Adipocyte (in vitro differentiated cells): ENCODE measurements at regions not wholly inside any gene's neighbourhood (a gene's known extent, or its start where the extent isn't known, plus 50 kb on each side); places are given as distances from the start of the nearest gene placed in this dataset.
A peak's percentile ranks its signal among the peaks of the same experiment; 100 is the strongest.

Experiments
- DNase-seq: peaks from one replicate; pipeline ENCODE4 v3.0.0-alpha.2; 2015; ENCODE audit warnings: low read depth
- H3K27me3 ChIP-seq: replicated peaks from 2 replicates; pipeline ENCODE4 v1.7.0; 2013; ENCODE audit warnings: mild to moderate bottlenecking, low read length, moderate library complexity; ENCODE audit not compliant: control insufficient read depth, insufficient read depth
- H3K36me3 ChIP-seq: 2 replicates; pipeline ENCODE4 v1.7.0; 2013; ENCODE audit warnings: low read length, mild to moderate bottlenecking, moderate library complexity; ENCODE audit not compliant: control insufficient read depth, insufficient read depth, severe bottlenecking
- H3K4me1 ChIP-seq: 2 replicates; pipeline ENCODE4 v1.7.0; 2013; ENCODE audit warnings: mild to moderate bottlenecking, low read length, moderate library complexity; ENCODE audit not compliant: control insufficient read depth, insufficient read depth
- H3K4me3 ChIP-seq: 2 replicates; pipeline ENCODE4 v1.7.0; 2013; ENCODE audit warnings: mild to moderate bottlenecking, low read length, moderate library complexity
- H3K9ac ChIP-seq: 2 replicates; pipeline ENCODE4 v1.7.0; 2013; ENCODE audit warnings: mild to moderate bottlenecking, low read length, moderate library complexity
- H3K9me3 ChIP-seq: 2 replicates; pipeline ENCODE4 v1.7.0; 2013; ENCODE audit warnings: mild to moderate bottlenecking, low read length, moderate library complexity; ENCODE audit not compliant: control insufficient read depth

DNA sequence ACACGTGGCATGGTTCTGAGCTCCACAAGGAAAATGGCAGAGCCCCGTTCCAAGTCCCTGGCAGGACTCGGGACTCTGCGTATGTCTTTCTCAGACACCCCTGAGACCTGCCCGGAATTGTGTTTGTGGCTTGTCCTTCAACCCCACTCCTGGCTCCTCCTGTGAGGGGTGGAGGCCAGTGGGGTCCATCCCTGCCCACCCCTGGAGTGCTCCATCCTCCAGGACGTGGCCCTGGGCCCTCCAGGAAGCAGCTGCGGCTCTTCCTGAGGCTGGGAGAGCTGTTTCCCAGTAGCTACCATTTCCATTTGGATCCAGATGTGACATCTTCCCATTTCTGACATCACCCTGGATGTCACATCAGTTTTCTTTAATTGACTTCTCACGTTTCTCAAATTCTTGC lies 118.7 kb upstream of the C1QTNF9B start:
- no peak for DNase-seq
- H3K36me3 ChIP-seq = no peaks in the 10 kb centered on the region
- no peaks in the 10 kb centered on the region for H3K4me1 ChIP-seq
- no peak overlapping the region for H3K9ac ChIP-seq
- H3K4me3 ChIP-seq = no peak overlapping the region
- H3K9me3 ChIP-seq = no peaks in the 10 kb centered on the region
- H3K27me3 ChIP-seq = no peaks in the 10 kb centered on the region

DNA sequence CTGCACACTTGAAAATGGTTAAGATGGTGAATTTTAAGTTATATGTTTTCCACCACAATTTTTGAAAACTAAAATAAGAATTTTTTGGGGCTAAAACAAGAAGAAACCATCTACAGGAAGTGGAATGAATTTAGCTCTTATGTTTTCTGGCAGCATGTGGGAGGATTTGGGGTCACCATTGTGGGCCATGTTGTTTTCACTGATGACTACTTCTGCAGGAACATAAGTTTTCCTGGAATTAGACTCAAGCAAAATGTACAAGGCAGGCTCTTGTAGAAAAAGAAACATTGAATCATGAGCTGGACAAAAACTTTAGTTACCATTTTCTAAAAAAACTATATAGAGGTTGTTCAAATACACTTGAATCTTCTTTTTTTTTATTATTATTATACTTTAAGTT lies 125.3 kb upstream of the C1QTNF9B start:
- peaks cover 3% of the 10 kb centered on the region for H3K4me1 ChIP-seq
- DNase-seq = no peak
- H3K4me3 ChIP-seq = no peak overlapping the region
- no peaks in the 10 kb centered on the region for H3K9me3 ChIP-seq
- H3K9ac ChIP-seq = no peak overlapping the region
- H3K36me3 ChIP-seq = no peaks in the 10 kb centered on the region
- no peaks in the 10 kb centered on the region for H3K27me3 ChIP-seq

GRCh38 chr13:24023073-24023472 lies 125.8 kb upstream of the C1QTNF9B start:
- Histone ChIP-seq H3K4me1 (peaks cover 3% of the 10 kb centered on the region), H3K4me3 (no peak overlapping the region), H3K27me3 (no peaks in the 10 kb centered on the region), H3K9me3 (no peaks in the 10 kb centered on the region), H3K36me3 (no peaks in the 10 kb centered on the region), H3K9ac (no peak overlapping the region)
- DNase-seq = no peak

DNA sequence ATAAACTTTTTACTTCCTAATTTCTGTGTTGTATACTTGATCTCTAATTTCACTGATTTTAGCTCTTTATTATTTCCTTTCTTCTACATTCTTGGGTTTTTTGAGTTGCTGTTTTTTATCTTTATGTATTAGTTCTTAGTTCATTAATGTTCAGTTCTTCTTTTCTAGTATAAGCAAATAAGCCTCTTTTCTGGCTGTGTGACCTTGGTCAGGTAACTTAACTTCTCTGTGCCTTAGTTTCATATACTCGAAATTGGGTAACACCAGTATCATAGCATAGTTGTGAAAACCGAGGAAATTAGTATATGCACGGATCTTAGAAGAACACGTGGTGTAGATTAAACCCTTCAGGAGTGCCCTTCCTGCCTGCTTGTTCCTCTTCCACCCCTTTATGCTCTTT lies 130.2 kb upstream of the C1QTNF9B start:
- no peaks in the 10 kb centered on the region for H3K36me3 ChIP-seq
- H3K27me3 ChIP-seq = no peaks in the 10 kb centered on the region
- H3K9me3 ChIP-seq = no peaks in the 10 kb centered on the region
- H3K4me1 ChIP-seq = peaks cover 13% of the 10 kb centered on the region
- no peak for DNase-seq
- no peak overlapping the region for H3K4me3 ChIP-seq
- H3K9ac ChIP-seq = no peak overlapping the region

GRCh38 chr13:24032252-24032651 lies 128.3 kb upstream of the SPATA13 start:
- Histone ChIP-seq H3K27me3 (no peaks in the 10 kb centered on the region), H3K4me3 (peak overlapping the region; percentile 68), H3K9me3 (no peaks in the 10 kb centered on the region), H3K36me3 (no peaks in the 10 kb centered on the region), H3K4me1 (peaks cover 51% of the 10 kb centered on the region), H3K9ac (peak overlapping the region; percentile 85)
- DNase-seq = peak; percentile 86

DNA sequence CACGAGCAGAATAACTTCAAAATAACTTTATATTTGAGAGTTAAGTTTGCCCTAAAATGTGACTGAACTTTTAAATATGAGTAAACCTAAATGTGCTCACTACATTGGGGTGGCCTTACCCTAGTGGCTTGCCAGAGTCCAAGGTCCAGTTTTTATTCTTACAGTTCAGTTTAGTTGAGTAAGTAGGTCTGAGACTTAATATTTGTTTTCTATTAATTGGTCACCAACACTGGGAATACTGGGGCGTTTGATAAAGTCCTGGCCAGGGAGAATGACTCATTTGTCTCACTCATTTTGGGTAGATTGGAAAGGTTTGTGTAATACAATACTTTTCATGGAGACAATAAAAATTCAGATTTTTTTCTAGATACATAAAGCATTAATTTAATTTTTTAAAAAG lies 127.8 kb upstream of the SPATA13 start:
- Histone ChIP-seq H3K9ac (peak overlapping the region; percentile 85), H3K4me3 (peak overlapping the region; percentile 68), H3K9me3 (no peaks in the 10 kb centered on the region), H3K36me3 (no peaks in the 10 kb centered on the region), H3K27me3 (no peaks in the 10 kb centered on the region), H3K4me1 (peaks cover 51% of the 10 kb centered on the region)
- peak; percentile 47 for DNase-seq

GRCh38 chr13:24033527-24034302 lies 126.8 kb upstream of the SPATA13 start:
- no peaks in the 10 kb centered on the region for H3K9me3 ChIP-seq
- H3K36me3 ChIP-seq = no peaks in the 10 kb centered on the region
- peak; percentile 87 for DNase-seq
- peak overlapping the region; percentile 68 for H3K4me3 ChIP-seq
- H3K27me3 ChIP-seq = no peaks in the 10 kb centered on the region
- H3K9ac ChIP-seq = peak overlapping the region; percentile 85
- peaks cover 56% of the 10 kb centered on the region for H3K4me1 ChIP-seq

- no peak overlapping the region for H3K9ac ChIP-seq
- H3K4me1 ChIP-seq = peaks cover 61% of the 10 kb centered on the region
- H3K36me3 ChIP-seq = no peaks in the 10 kb centered on the region
- H3K9me3 ChIP-seq = no peaks in the 10 kb centered on the region
- H3K4me3 ChIP-seq = no peak overlapping the region
- no peak for DNase-seq
- no peaks in the 10 kb centered on the region for H3K27me3 ChIP-seq
Measured at GRCh38 chr13:24035411-24035810, 125.1 kb upstream of the SPATA13 start.

DNA sequence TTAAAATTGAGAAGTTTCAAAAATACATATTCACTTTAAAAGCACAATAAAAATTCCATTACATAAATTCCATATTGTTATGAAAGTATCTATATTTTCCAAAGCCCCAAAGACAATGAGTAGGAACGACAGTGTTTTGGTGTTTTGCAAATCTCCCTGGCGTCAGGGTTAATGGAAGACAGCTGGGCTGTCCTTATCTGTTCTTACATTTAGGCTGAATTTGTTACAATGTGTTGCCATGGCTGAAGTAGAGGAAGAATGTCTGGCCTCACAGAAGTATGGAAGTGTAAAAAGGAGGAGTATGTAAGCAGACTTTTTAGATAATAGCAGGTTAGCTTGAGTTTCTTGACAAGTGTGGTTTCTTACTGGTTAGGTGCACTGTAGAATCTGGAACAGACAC lies 124.4 kb upstream of the SPATA13 start:
- Histone ChIP-seq H3K4me3 (no peak overlapping the region), H3K27me3 (no peaks in the 10 kb centered on the region), H3K36me3 (no peaks in the 10 kb centered on the region), H3K9me3 (no peaks in the 10 kb centered on the region), H3K9ac (no peak overlapping the region), H3K4me1 (peaks cover 61% of the 10 kb centered on the region)
- DNase-seq = peak; percentile 73

DNA sequence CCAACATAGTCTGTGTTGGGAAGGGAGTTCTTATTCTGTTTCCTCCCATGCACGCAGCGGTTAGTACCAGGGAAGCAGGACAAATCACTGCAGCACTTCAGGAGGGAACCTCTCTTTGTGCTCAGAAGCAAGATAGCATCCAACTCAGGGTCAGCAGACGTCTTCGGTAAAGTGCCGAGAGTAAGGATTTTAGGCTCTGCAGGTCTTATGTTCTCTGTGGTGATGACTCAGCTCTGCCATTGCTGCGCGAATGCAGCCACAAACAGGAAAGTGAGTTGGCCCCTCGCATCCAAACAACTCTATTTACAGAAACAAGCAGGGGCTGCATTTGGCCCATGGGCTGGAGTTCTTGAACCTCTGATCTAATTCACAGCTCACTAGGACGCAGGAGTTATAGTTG lies 122.1 kb upstream of the SPATA13 start:
- peak; percentile 55 for DNase-seq
- peaks cover 54% of the 10 kb centered on the region for H3K4me1 ChIP-seq
- no peaks in the 10 kb centered on the region for H3K27me3 ChIP-seq

DNA sequence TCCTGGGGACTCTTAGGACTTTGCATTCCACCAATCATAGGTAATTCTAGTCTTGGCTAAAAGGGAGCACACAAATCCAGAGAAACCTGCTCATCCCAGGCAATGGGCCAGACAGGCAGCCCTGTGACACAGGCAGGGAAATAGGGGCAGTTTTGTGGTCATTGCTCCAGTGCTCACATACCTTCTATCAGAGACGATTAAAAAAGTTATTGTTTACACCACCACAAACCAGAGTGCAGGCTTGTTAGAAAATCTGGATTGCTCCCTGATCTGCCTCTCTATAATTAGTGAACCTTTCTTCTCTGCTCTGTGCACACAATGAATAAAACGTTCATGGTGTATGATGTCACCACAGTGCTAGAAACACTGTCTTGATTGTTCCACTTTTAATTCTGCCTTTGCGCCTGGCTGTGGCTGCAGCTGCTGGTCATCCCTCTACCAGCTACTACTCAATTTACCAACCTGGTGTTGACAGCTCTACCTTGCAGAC lies 121.6 kb upstream of the SPATA13 start:
- DNase-seq = peak; percentile 38
- H3K4me3 ChIP-seq = no peak overlapping the region
- H3K9me3 ChIP-seq = no peaks in the 10 kb centered on the region
- H3K9ac ChIP-seq = no peak overlapping the region
- H3K4me1 ChIP-seq = peaks cover 54% of the 10 kb centered on the region
- H3K27me3 ChIP-seq = no peaks in the 10 kb centered on the region
- H3K36me3 ChIP-seq = no peaks in the 10 kb centered on the region

More for the DNA sequence above, 122.1 kb upstream of the SPATA13 start:
- H3K9ac ChIP-seq = no peak overlapping the region
- H3K9me3 ChIP-seq = no peaks in the 10 kb centered on the region
- H3K4me3 ChIP-seq = no peak overlapping the region
- H3K36me3 ChIP-seq = no peaks in the 10 kb centered on the region
